GM12892 (cell line): ENCODE measurements at regions not wholly inside any gene's neighbourhood (a gene's known extent, or its start where the extent isn't known, plus 50 kb on each side); places are given as distances from the start of the nearest gene placed in this dataset.

ENCODE experiments used
- POLR2A ChIP-seq: IDR thresholded peaks from 2 replicates; pipeline ENCODE4 v1.6.1; 2011; ENCODE audit warnings: low read depth, low read length, control low read depth
- POLR2AphosphoS5 ChIP-seq: IDR thresholded peaks from 2 replicates; pipeline ENCODE4 v1.6.1; 2011; ENCODE audit warnings: low read depth, low read length, control low read depth

DNA sequence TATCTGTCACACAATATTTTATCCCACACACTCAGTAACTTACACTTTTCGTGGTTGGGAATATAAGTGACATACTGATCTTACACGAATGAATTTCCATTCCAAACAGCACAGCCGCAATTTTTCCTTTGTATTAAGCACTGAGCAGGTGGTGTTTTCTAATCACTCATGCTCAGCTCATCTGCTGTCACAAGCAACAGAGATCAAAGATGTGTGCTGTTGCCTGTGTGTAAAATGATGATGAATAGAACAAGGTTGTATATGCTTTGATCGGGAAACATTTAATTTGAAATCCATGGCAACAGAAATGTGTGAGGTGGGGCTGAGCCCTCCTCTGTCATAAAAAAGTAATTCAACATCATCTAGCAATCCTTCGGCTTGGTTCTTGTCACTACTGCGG lies 927.7 kb upstream of the MBL2 start:
- TF ChIP-seq POLR2A (no peak), POLR2AphosphoS5 (no peak)
